ENCODE measurements at regions not wholly inside any gene's neighbourhood (a gene's known extent, or its start where the extent isn't known, plus 50 kb on each side); places are given as distances from the start of the nearest gene placed in this dataset.

GRCh38 chr20:22745194-22745500, 160.8 kb upstream of the FOXA2 start:
- Histone ChIP-seq H4K20me1 (ENCODE audit: control insufficient read depth, insufficient read depth, insufficient read length) (no peaks in the 10 kb centered on the region), H3T11ph (ENCODE audit: low read length) (no peak overlapping the region), H2BK15ac (ENCODE audit: low read depth, low read length) (no peak overlapping the region), H3K4ac (ENCODE audit: low read depth, low read length) (no peak overlapping the region), H3K14ac (ENCODE audit: insufficient read depth, low read length) (no peak overlapping the region), H2AFZ (ENCODE audit: low read length) (no peak overlapping the region), H3K27ac (ENCODE audit: insufficient read length, low read depth, low read length) (no peak overlapping the region), H3K9ac (ENCODE audit: extremely low read depth, insufficient read length, low read length) (no peak overlapping the region), H3K4me1 (ENCODE audit: insufficient read depth, low read length) (no peaks in the 10 kb centered on the region), H3K27me3 (ENCODE audit: insufficient read depth, low read length) (no peaks in the 10 kb centered on the region), H3K79me1 (ENCODE audit: insufficient read depth, low read depth, low read length, poor library complexity, severe bottlenecking) (no peaks in the 10 kb centered on the region), H3K9me3 (ENCODE audit: control insufficient read depth, low read depth, low read length) (no peaks in the 10 kb centered on the region), H3K23ac (ENCODE audit: insufficient read length, low read depth, low read length) (no peak overlapping the region), H4K8ac (replicated peaks; ENCODE audit: insufficient read length, low read depth, low read length) (no peak overlapping the region), H4K91ac (ENCODE audit: insufficient read length, low read depth, low read length) (no peak overlapping the region), H3K23me2 (ENCODE audit: insufficient read length, low read depth, low read length, poor library complexity, severe bottlenecking) (no peaks in the 10 kb centered on the region), H2BK120ac (ENCODE audit: low read depth, low read length, poor library complexity, severe bottlenecking) (no peak overlapping the region), H2BK20ac (ENCODE audit: low read depth, low read length, poor library complexity, severe bottlenecking) (no peak overlapping the region), H2BK12ac (ENCODE audit: insufficient read length, low read depth, low read length) (no peak overlapping the region), H4K5ac (ENCODE audit: insufficient read length, low read depth, low read length) (no peak overlapping the region), H3K18ac (ENCODE audit: insufficient read length, low read depth, low read length) (no peak overlapping the region), H2BK5ac (ENCODE audit: insufficient read length, low read length) (no peak overlapping the region), H2AK5ac (ENCODE audit: insufficient read length, low read length) (no peak overlapping the region), H3K4me2 (ENCODE audit: insufficient read depth, insufficient read length, low read length) (no peak overlapping the region), H3K79me2 (ENCODE audit: insufficient read depth, low read length) (no peaks in the 10 kb centered on the region), H3K56ac (ENCODE audit: insufficient read length, low read depth, low read length) (no peak overlapping the region)
- Mint-ChIP-seq H3K36me3 (ENCODE audit: insufficient read depth in 1 of 3, low read depth in 3 of 3) (no peaks in the 10 kb centered on the region), H3K4me3 (no peak overlapping the region), H3K9me3 (peaks cover 0 to 2% of the 10 kb centered on the region in 2 experiments; a peak in 2 of 5 replicates), H3K27ac (no peak overlapping the region), H3K4me1 (no peaks in the 10 kb centered on the region), H3K27me3 (ENCODE audit: low read depth) (peaks cover 8% of the 10 kb centered on the region)
- no peak for DNase-seq
- no CpG with 5 or more reads among the region's 1 CpG for WGBS (ENCODE audit: extremely low coverage, insufficient read length, low lambda C conversion rate)
- TF ChIP-seq CTCF (conservative IDR thresholded peaks at IDR 0.05), result no peak
